Endothelial cell of umbilical vein (primary cell): ENCODE measurements at regions not wholly inside any gene's neighbourhood (a gene's known extent, or its start where the extent isn't known, plus 50 kb on each side); places are given as distances from the start of the nearest gene placed in this dataset.

Source experiments
- BruUV-seq: library from RNA; stranded (reverse); fragments of 400-500 nt; replicated peaks from 2 replicates; lab custom pipeline; 2021; lab: Mats Ljungman, UMichigan
- CTCF ChIA-PET: fragments of 300-600, 350-600 bp; sonication (Branson Sonifier 250); formaldehyde crosslinking; loops from one replicate; lab custom pipeline; 2021; ENCODE audit warnings: antibody characterized with exemption, inconsistent platforms; lab: Charles Lee
- POLR2A ChIA-PET: fragments of 300-600, 350-600 bp; sonication (Branson Sonifier 250); formaldehyde crosslinking; loops from one replicate; lab custom pipeline; 2021; ENCODE audit warnings: antibody characterized with exemption, inconsistent platforms; lab: Charles Lee
- DNase-seq: peaks from one replicate; pipeline ENCODE4 v3.0.0-alpha.2; 2011; ENCODE audit warnings: low read depth, low spot score
- FAIRE-seq: peaks from 2 replicates; lab custom pipeline; 2011; peaks lifted over from hg19 to GRCh38; lab: Jason Lieb, UNC
- H2AFZ ChIP-seq: 2 replicates; pipeline ENCODE4 v1.6.0; 2012; ENCODE audit warnings: low read depth, low read length, control low read depth, inconsistent platforms
- H3K27ac ChIP-seq: 2 replicates; pipeline ENCODE4 v1.5.1; 2011; ENCODE audit warnings: low read depth, mild to moderate bottlenecking, control low read depth, low read length, moderate library complexity; ENCODE audit not compliant: insufficient read depth
- H3K27me3 ChIP-seq, 2 experiments: 2 replicates each; pipeline versions ENCODE4 v1.6.0 to v1.6.1; 2011; ENCODE audit warnings: low read length in 2 of 2, mixed read lengths in 1 of 2; ENCODE audit not compliant: control insufficient read depth in 2 of 2, insufficient read depth in 2 of 2
- H3K36me3 ChIP-seq, 2 experiments: 2 replicates in 1 of 2; 3 replicates in 1 of 2; pipeline ENCODE4 v1.5.1; 2011; ENCODE audit warnings: low read length in 2 of 2, mild to moderate bottlenecking in 1 of 2, moderate library complexity in 1 of 2; ENCODE audit not compliant: control insufficient read depth in 2 of 2, insufficient read depth in 2 of 2; ENCODE audit errors: extremely low read depth in 1 of 2
- H3K4me1 ChIP-seq: 3 replicates; pipeline ENCODE4 v1.5.1; 2011; ENCODE audit warnings: mild to moderate bottlenecking, low read length; ENCODE audit not compliant: control insufficient read depth, insufficient read depth; ENCODE audit errors: extremely low read depth
- H3K4me2 ChIP-seq: 2 replicates; pipeline ENCODE4 v1.6.1; 2011; ENCODE audit warnings: low read length, control low read depth, mixed read lengths; ENCODE audit not compliant: insufficient read depth
- H3K4me3 ChIP-seq, 3 experiments: fragments of 200-600 bp in 1 of 3; sonication (generic), shearing (Covaris generic) in 1 of 3; replicated peaks in 1 of 3; 2 replicates each; pipeline ENCODE4 v1.5.1; 2011 to 2016; ENCODE audit warnings: control low read depth in 3 of 3, low read length in 3 of 3, mild to moderate bottlenecking in 2 of 3, inconsistent platforms in 1 of 3, low read depth in 1 of 3, moderate library complexity in 1 of 3; ENCODE audit not compliant: insufficient read depth in 1 of 3
- H3K79me2 ChIP-seq: 2 replicates; pipeline ENCODE4 v1.6.0; 2012; ENCODE audit warnings: low read length, inconsistent platforms; ENCODE audit not compliant: control insufficient read depth, insufficient read depth
- H3K9ac ChIP-seq: replicated peaks from 2 replicates; pipeline ENCODE3; 2011; ENCODE audit warnings: low read length, control low read depth; ENCODE audit not compliant: insufficient read depth; ENCODE audit errors: extremely low read depth
- H3K9me1 ChIP-seq: replicated peaks from 3 replicates; pipeline ENCODE4 v1.6.0; 2011; ENCODE audit warnings: mild to moderate bottlenecking, low read length; ENCODE audit not compliant: control insufficient read depth, insufficient read depth; ENCODE audit errors: extremely low read depth
- H3K9me3 ChIP-seq: replicated peaks from 2 replicates; pipeline ENCODE4 v1.5.1; 2012; ENCODE audit warnings: low read length, inconsistent platforms; ENCODE audit not compliant: control insufficient read depth, insufficient read depth
- H4K20me1 ChIP-seq: replicated peaks from 2 replicates; pipeline ENCODE3; 2011; ENCODE audit warnings: mild to moderate bottlenecking, low read length; ENCODE audit not compliant: control insufficient read depth, insufficient read depth; ENCODE audit errors: extremely low read depth
- EZH2 ChIP-seq: IDR thresholded peaks from 2 replicates; pipeline ENCODE4 v1.6.1; 2012; ENCODE audit warnings: borderline replicate concordance, low read depth, mild to moderate bottlenecking, moderate library complexity, low read length, inconsistent platforms; ENCODE audit not compliant: severe bottlenecking
- GATA2 ChIP-seq: IDR thresholded peaks from 2 replicates; pipeline ENCODE4 v1.7.0; 2011; ENCODE audit warnings: low read depth, mild to moderate bottlenecking, moderate library complexity, mixed read lengths, low read length; ENCODE audit not compliant: insufficient read length, insufficient read depth
- JUN ChIP-seq: IDR thresholded peaks from 2 replicates; pipeline ENCODE4 v1.6.1; 2011; ENCODE audit warnings: borderline replicate concordance, low read depth; ENCODE audit not compliant: insufficient read length, insufficient read depth
- MYC ChIP-seq: IDR thresholded peaks from one replicate; pipeline ENCODE4 v1.6.1; 2011; ENCODE audit warnings: mild to moderate bottlenecking, low read depth, low read length
- POLR2A ChIP-seq: IDR thresholded peaks from 2 replicates; pipeline ENCODE4 v1.6.1; 2012; ENCODE audit warnings: low read depth, mild to moderate bottlenecking, control low read depth, low read length
- POLR2AphosphoS5 ChIP-seq: IDR thresholded peaks from 2 replicates; pipeline ENCODE4 v1.6.1; 2012; ENCODE audit warnings: low read depth, mild to moderate bottlenecking, control low read depth, low read length, moderate library complexity; ENCODE audit not compliant: insufficient read depth
- dilution Hi-C: fragments of 300-500 bp; cut with MboI; formaldehyde crosslinking; loops from one replicate; pipeline ENCODE4 v1.15.0; 2019; ENCODE audit warnings: low sequenced_read_pairs; ENCODE audit not compliant: extremely low pct_ligation_motif_present
- intact Hi-C: fragments of 100-400 bp; cut with micrococcal nuclease; formaldehyde crosslinking; loops from one replicate; pipeline ENCODE4 v1.10.0; 2022
- TF ChIP-seq, protein P1 (sequence below), 2 donors: IDR thresholded peaks; 1 replicate in 1 of 2; 2 replicates in 1 of 2; pipeline ENCODE4 v1.5.1; 2011; ENCODE audit warnings: low read length in 2 of 2, mild to moderate bottlenecking in 2 of 2, moderate library complexity in 2 of 2, control low read depth in 1 of 2, inconsistent platforms in 1 of 2, low read depth in 1 of 2; ENCODE audit not compliant: insufficient read depth in 1 of 2; ENCODE audit errors: extremely low read depth in 1 of 2
- TF ChIP-seq, protein P2 (sequence below): IDR thresholded peaks from 2 replicates; pipeline ENCODE4 v1.6.1; 2011; ENCODE audit not compliant: insufficient read depth, insufficient read length

DNA sequence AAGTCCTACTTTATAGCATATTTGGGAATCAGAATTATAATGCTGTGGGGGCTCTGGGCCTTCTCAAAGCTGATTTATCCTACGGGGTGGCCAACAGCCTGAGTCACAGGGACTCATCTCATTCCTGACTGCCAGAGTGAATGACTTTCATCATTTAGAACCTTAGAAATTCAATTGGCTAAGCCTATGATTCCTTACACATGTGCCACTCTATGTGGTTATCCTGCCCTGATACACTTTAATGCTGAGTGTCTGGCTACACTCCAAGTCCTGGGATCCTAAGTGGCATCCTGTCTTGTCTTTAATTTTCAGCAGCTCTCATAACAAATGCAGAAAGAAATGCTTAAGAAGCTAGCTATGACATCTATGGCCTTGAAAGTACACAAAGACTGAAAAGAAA lies 75.2 kb upstream of the FREM1 start:
- BruUV-seq = no TSS peak
- H3K79me2 ChIP-seq = no peaks in the 10 kb centered on the region
- H3K4me2 ChIP-seq = no peak overlapping the region
- intact Hi-C loops = no loop called here
- H3K9me1 ChIP-seq = no peaks in the 10 kb centered on the region
- dilution Hi-C loops = no loop called here
- H3K27ac ChIP-seq = no peak overlapping the region
- CTCF ChIA-PET = no interaction called here
- no peaks in the 10 kb centered on the region for H3K4me1 ChIP-seq
- no peaks in the 10 kb centered on the region for H3K9me3 ChIP-seq
- no peaks in the 10 kb centered on the region for H4K20me1 ChIP-seq
- H3K27me3 ChIP-seq = no peaks in the 10 kb centered on the region
- TF ChIP-seq, protein P1, sequence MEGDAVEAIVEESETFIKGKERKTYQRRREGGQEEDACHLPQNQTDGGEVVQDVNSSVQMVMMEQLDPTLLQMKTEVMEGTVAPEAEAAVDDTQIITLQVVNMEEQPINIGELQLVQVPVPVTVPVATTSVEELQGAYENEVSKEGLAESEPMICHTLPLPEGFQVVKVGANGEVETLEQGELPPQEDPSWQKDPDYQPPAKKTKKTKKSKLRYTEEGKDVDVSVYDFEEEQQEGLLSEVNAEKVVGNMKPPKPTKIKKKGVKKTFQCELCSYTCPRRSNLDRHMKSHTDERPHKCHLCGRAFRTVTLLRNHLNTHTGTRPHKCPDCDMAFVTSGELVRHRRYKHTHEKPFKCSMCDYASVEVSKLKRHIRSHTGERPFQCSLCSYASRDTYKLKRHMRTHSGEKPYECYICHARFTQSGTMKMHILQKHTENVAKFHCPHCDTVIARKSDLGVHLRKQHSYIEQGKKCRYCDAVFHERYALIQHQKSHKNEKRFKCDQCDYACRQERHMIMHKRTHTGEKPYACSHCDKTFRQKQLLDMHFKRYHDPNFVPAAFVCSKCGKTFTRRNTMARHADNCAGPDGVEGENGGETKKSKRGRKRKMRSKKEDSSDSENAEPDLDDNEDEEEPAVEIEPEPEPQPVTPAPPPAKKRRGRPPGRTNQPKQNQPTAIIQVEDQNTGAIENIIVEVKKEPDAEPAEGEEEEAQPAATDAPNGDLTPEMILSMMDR (IDR thresholded peaks at IDR 0.05; ENCODE audit: extremely low read depth in 1 of 2, insufficient read depth in 1 of 2, low read depth in 1 of 2, low read length in 2 of 2) = no peak
- TF ChIP-seq POLR2A (no peak), GATA2 (no peak), POLR2AphosphoS5 (no peak), EZH2 (no peak), JUN (no peak), MYC (no peak)
- TF ChIP-seq, protein P2, sequence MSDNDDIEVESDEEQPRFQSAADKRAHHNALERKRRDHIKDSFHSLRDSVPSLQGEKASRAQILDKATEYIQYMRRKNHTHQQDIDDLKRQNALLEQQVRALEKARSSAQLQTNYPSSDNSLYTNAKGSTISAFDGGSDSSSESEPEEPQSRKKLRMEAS = no peak
- H3K4me3 ChIP-seq = no peak overlapping the region
- FAIRE-seq (no peak), DNase-seq (no peak)
- POLR2A ChIA-PET = no interaction called here
- no peaks in the 10 kb centered on the region for H3K36me3 ChIP-seq
- no peak overlapping the region for H3K9ac ChIP-seq
- H2AFZ ChIP-seq = no peak overlapping the region
